IPS DF 6.9 (cell line): ENCODE measurements at regions not wholly inside any gene's neighbourhood (a gene's known extent, or its start where the extent isn't known, plus 50 kb on each side); places are given as distances from the start of the nearest gene placed in this dataset.
"Not testable (repeated sequence)": the region's sequence is repeated elsewhere in the genome, so short reads cannot be mapped to it uniquely, and the experiment has no call there.

ENCODE experiments used
- DNase-seq: peaks from one replicate; pipeline ENCODE4 v3.0.0-alpha.2; 2013; ENCODE audit warnings: low read depth, low spot score
- H3K27ac ChIP-seq: one replicate; pipeline ENCODE4 v1.5.1; 2013; ENCODE audit warnings: low read length, control low read depth
- H3K27me3 ChIP-seq: 2 replicates; pipeline ENCODE4 v1.6.1; 2013; ENCODE audit warnings: mild to moderate bottlenecking, low read length; ENCODE audit not compliant: control insufficient read depth, insufficient read depth
- H3K36me3 ChIP-seq: 2 replicates; pipeline ENCODE4 v1.6.1; 2013; ENCODE audit warnings: low read length; ENCODE audit not compliant: control insufficient read depth, insufficient read depth
- H3K4me1 ChIP-seq: 2 replicates; pipeline ENCODE4 v1.6.1; 2013; ENCODE audit warnings: low read length; ENCODE audit not compliant: control insufficient read depth, insufficient read depth
- H3K4me3 ChIP-seq: 2 replicates; pipeline ENCODE4 v1.5.1; 2013; ENCODE audit warnings: mild to moderate bottlenecking, low read length
- H3K9me3 ChIP-seq: 2 replicates; pipeline ENCODE4 v1.6.1; 2013; ENCODE audit warnings: low read length, inconsistent platforms; ENCODE audit not compliant: control insufficient read depth, insufficient read depth
- WGBS: extraction: QIAGEN DNeasy Blood & Tissue Kit; methylation state at CpG from one replicate; pipeline ENCODE4 v1.1.7; 2013; ENCODE audit warnings: mixed read lengths, missing lambda C conversion rate; ENCODE audit not compliant: insufficient read length, insufficient coverage; 5-methylcytosine and 5-hydroxymethylcytosine counted together

DNA sequence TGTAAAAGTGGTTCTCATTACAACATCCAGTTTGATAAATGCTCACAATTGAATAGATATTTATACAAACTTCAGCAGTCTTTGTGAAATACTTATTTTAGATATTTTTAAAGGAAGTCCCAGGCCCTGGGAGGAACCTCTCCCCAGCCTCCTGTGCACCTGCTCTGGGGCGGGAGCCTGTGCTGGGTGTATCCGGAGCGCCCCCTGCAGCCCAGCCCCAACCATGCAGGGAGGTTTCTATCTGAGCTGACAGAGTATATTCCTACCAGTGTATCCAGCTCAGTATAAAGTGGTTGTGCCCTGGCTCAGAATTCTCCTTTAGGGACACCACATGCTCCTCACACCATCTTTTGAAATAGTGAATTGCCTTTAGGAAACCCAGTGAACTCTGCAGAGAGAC, 851.8 kb downstream of the TMEM121 start:
- H3K4me3 ChIP-seq, result no peak overlapping the region
- H3K27me3 ChIP-seq, result no peaks in the 10 kb centered on the region
- WGBS, result no CpG with 5 or more reads among the region's 3 CpGs
- DNase-seq, result no peak
- no peaks in the 10 kb centered on the region for H3K36me3 ChIP-seq
- no peaks in the 10 kb centered on the region for H3K4me1 ChIP-seq
- peaks cover 9% of the 10 kb centered on the region for H3K9me3 ChIP-seq
- H3K27ac ChIP-seq, result no peak overlapping the region

GRCh38 chr14:106380740-106381139, 854.4 kb downstream of the TMEM121 start:
- H3K27ac ChIP-seq, result no peak overlapping the region
- H3K4me1 ChIP-seq, result no peaks in the 10 kb centered on the region
- peaks cover 6% of the 10 kb centered on the region for H3K9me3 ChIP-seq
- H3K4me3 ChIP-seq, result no peak overlapping the region
- no peak for DNase-seq
- no peaks in the 10 kb centered on the region for H3K36me3 ChIP-seq
- no peaks in the 10 kb centered on the region for H3K27me3 ChIP-seq
- no CpG with 5 or more reads among the region's 2 CpGs for WGBS

DNA sequence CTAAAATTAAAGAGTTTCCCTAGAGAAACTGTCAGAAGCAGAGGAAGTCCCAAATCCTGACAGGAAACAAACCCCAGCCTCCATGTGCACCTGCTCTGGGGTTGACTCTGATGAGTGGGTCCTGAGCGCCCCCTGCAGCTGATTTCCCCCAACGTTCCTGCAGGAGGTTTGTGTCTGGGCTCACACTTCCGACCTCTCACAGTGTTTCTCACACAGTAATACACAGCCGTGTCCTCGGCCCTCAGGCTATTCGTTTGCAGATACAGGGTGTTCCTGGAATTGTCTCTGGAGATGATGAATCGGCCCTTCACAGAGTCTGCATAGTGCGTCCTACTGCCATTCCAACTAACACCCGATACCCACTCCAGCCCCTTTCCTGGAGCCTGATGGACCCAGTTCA, 862.8 kb downstream of the TMEM121 start:
- peaks cover 10% of the 10 kb centered on the region for H3K9me3 ChIP-seq
- not testable (repeated sequence) for H3K27ac ChIP-seq, H3K4me1 ChIP-seq, H3K4me3 ChIP-seq, H3K36me3 ChIP-seq, H3K27me3 ChIP-seq, DNase-seq
- no CpG with 5 or more reads among the region's 9 CpGs for WGBS

- H3K27me3 ChIP-seq, result no peaks in the 10 kb centered on the region
- H3K27ac ChIP-seq, result no peak overlapping the region
- WGBS, result no CpG with 5 or more reads among the region's 6 CpGs
These were observed 864.0 kb downstream of the TMEM121 start for GRCh38 chr14:106390401-106390800.

GRCh38 chr14:106390947-106391346, 864.6 kb downstream of the TMEM121 start:
- no CpG with 5 or more reads among the region's 6 CpGs for WGBS
- no peak for DNase-seq
- Histone ChIP-seq H3K27ac (no peak overlapping the region), H3K9me3 (peaks cover 14% of the 10 kb centered on the region), H3K27me3 (no peaks in the 10 kb centered on the region), H3K4me1 (no peaks in the 10 kb centered on the region), H3K36me3 (no peaks in the 10 kb centered on the region), H3K4me3 (no peak overlapping the region)

More at GRCh38 chr14:106390401-106390800, 864.0 kb downstream of the TMEM121 start:
- no peak for DNase-seq
- Histone ChIP-seq H3K4me1 (no peaks in the 10 kb centered on the region), H3K4me3 (no peak overlapping the region), H3K36me3 (no peaks in the 10 kb centered on the region), H3K9me3 (peaks cover 12% of the 10 kb centered on the region)

GRCh38 chr14:106393742-106394141, 867.4 kb downstream of the TMEM121 start:
- Histone ChIP-seq H3K4me3 (no peak overlapping the region), H3K36me3 (no peaks in the 10 kb centered on the region), H3K27me3 (no peaks in the 10 kb centered on the region), H3K4me1 (no peaks in the 10 kb centered on the region), H3K27ac (no peak overlapping the region), H3K9me3 (peaks cover 17% of the 10 kb centered on the region)
- no peak for DNase-seq
- no CpG with 5 or more reads among the region's 2 CpGs for WGBS

DNA sequence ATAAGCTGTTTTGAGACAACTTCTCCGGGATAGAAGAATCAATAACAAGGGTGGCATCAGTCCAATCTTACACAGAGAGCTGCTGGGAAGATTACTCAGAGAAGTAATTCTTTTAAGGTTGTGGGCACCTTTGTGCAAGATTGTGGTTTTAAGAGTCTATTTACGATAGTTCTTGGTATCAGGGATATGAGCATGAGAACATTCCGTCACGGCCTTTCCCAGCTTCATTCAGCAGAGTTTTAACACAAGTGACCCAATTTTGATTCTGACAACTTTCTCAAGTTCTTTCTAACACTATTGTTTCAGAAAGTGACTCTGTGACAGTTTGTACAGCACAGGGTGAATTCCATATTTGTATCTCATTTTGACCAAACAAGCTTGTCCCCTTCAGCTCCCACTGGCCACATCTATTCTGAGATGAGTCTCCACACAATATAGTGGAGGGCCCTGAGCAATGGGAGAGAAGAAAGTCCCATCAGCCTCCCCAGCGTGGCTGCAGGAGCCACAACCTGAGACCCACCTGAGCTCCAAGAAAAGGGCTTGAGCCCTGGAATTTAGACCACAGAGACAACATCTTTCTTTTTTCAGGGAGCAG, 869.2 kb downstream of the TMEM121 start:
- no peak overlapping the region for H3K27ac ChIP-seq

DNA sequence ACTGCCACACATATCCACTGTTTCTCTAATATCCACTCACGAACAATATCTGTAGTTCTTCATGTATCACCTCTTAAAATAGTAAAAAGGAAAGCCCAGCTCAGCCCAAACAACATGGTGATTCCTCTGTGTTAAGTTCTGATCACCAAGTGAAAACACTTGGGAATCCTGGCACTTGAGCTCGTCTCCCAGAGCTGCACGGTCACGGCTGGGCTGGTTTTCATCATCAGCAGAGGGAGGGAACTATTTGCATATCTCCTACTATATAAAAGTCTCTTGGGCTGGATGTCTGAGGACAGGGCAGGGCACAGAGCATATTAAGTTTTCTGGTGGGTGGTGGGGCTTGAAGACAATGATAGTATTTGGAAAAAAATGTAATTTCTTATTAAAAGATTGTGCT, 870.6 kb downstream of the TMEM121 start:
- no peaks in the 10 kb centered on the region for H3K36me3 ChIP-seq
- no peak overlapping the region for H3K4me3 ChIP-seq
- WGBS, result no CpG with 5 or more reads among the region's 4 CpGs
- no peaks in the 10 kb centered on the region for H3K4me1 ChIP-seq
- H3K27ac ChIP-seq, result no peak overlapping the region
- no peaks in the 10 kb centered on the region for H3K27me3 ChIP-seq
- peaks cover 13% of the 10 kb centered on the region for H3K9me3 ChIP-seq
- DNase-seq, result no peak

More for the DNA sequence above, 869.2 kb downstream of the TMEM121 start:
- Histone ChIP-seq H3K9me3 (peaks cover 15% of the 10 kb centered on the region), H3K4me3 (no peak overlapping the region), H3K27me3 (no peaks in the 10 kb centered on the region), H3K36me3 (no peaks in the 10 kb centered on the region), H3K4me1 (no peaks in the 10 kb centered on the region)
- no peak for DNase-seq
- WGBS, result no CpG with 5 or more reads among the region's 5 CpGs

- not testable (repeated sequence) for H3K4me3 ChIP-seq, H3K9me3 ChIP-seq, H3K27ac ChIP-seq, H3K4me1 ChIP-seq, DNase-seq, H3K27me3 ChIP-seq, H3K36me3 ChIP-seq
- WGBS, result no CpG with 5 or more reads among the region's 42 CpGs
These were observed 872.5 kb downstream of the TMEM121 start for GRCh38 chr14:106398931-106399331.

DNA sequence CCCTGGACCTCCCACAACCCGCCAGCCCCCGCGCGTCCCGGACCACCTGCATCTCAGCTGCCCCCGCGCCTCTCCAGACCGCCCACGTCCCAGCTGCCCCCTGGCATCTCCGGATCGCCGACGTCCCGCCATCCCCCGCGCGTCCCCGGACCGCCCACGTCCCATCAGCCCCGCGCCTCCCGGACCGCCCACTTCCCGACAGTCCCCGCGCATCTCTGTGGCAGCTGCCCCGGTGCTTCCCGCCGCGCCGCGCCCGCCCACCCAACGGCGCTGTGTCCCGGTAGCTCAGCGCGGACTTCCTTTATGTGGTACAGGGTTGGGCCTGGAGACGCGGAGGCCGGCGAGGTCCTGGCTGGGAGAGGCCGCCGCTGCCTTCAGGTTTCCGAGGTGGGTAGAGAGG, 874.9 kb downstream of the TMEM121 start:
- DNase-seq, H3K27me3 ChIP-seq, H3K4me3 ChIP-seq, H3K27ac ChIP-seq, H3K9me3 ChIP-seq, H3K36me3 ChIP-seq, H3K4me1 ChIP-seq: not testable (repeated sequence)
- no CpG with 5 or more reads among the region's 46 CpGs for WGBS

DNA sequence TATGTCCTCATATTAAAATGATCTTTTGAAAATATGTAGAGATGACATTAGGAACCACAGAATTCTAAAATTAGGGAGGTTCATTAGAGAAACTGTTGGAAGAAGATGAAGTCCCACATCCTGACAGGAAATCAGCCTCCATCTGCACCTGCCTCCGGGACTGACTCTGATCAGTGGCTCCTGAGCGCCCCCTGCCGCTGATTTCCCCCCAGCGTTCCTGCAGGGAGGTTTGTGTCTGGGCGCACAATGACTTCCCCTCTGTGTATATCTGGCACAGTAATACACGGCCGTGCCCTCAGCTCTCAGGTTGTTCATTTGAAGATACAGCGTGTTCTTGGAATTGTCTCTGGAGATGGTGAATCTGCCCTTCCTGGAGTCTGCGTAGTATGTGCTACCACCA, 883.8 kb downstream of the TMEM121 start:
- no CpG with 5 or more reads among the region's 9 CpGs for WGBS
- not testable (repeated sequence) for H3K27ac ChIP-seq, H3K27me3 ChIP-seq, H3K4me3 ChIP-seq, H3K9me3 ChIP-seq, H3K36me3 ChIP-seq, DNase-seq, H3K4me1 ChIP-seq
